PC-3 (cell line): ENCODE measurements at regions not wholly inside any gene's neighbourhood (a gene's known extent, or its start where the extent isn't known, plus 50 kb on each side); places are given as distances from the start of the nearest gene placed in this dataset.

Experiments
- ATAC-seq: fragments of 200-7000 bp; cut with Tn5 transposase; 2 replicates; pipeline ENCODE4 v1.9.1; 2020; ENCODE audit warnings: mild to moderate bottlenecking, moderate library complexity
- BruUV-seq: library from RNA; stranded (reverse); fragments of 400-500 nt; replicated peaks from 2 replicates; lab custom pipeline; 2021; lab: Mats Ljungman, UMichigan
- CTCF ChIA-PET: fragments of 300-600 bp; sonication (Branson Sonifier 250); formaldehyde crosslinking; loops from one replicate; lab custom pipeline; 2022; ENCODE audit warnings: antibody characterized with exemption; lab: Charles Lee
- POLR2A ChIA-PET: fragments of 300-600 bp; sonication (Branson Sonifier 250); formaldehyde crosslinking; loops from one replicate; lab custom pipeline; 2022; ENCODE audit warnings: antibody characterized with exemption; ENCODE audit not compliant: unreplicated experiment; lab: Charles Lee
- DNase-seq: peaks from one replicate; pipeline ENCODE4 v3.0.0-alpha.2; 2015
- H2AFZ ChIP-seq: fragments of 300-600 bp; sonication (generic); 2 replicates; pipeline ENCODE4 v1.6.0; 2016; ENCODE audit warnings: antibody characterized with exemption, low read length
- H3F3A ChIP-seq: fragments of 300-600 bp; sonication (generic); one replicate; pipeline ENCODE4 v1.6.0; 2017; ENCODE audit warnings: antibody characterized with exemption, low read length, control low read depth, mild to moderate bottlenecking; ENCODE audit not compliant: unreplicated experiment
- H3K27ac ChIP-seq: fragments of 300-600 bp; sonication (generic); 2 replicates; pipeline ENCODE4 v1.5.1; 2016; ENCODE audit warnings: mild to moderate bottlenecking, low read length
- H3K27me3 ChIP-seq: fragments of 300-600 bp; sonication (generic); 2 replicates; pipeline ENCODE4 v1.6.1; 2016; ENCODE audit warnings: low read length, mixed read lengths
- H3K36me3 ChIP-seq: fragments of 300-600 bp; sonication (generic); 2 replicates; pipeline ENCODE4 v1.6.1; 2016; ENCODE audit warnings: low read depth, mixed run types, low read length, mixed read lengths
- H3K4me1 ChIP-seq: fragments of 300-600 bp; sonication (generic); 2 replicates; pipeline ENCODE4 v1.5.1; 2016; ENCODE audit warnings: low read length; ENCODE audit not compliant: insufficient read depth
- H3K4me2 ChIP-seq: fragments of 300-600 bp; sonication (generic); 2 replicates; pipeline ENCODE4 v1.6.0; 2016; ENCODE audit warnings: low read length
- H3K4me3 ChIP-seq: fragments of 300-600 bp; sonication (generic); 2 replicates; pipeline ENCODE4 v1.5.1; 2016; ENCODE audit warnings: mild to moderate bottlenecking, low read length, mixed read lengths
- H3K79me2 ChIP-seq: fragments of 300-600 bp; sonication (generic); 2 replicates; pipeline ENCODE4 v1.6.1; 2017; ENCODE audit warnings: low read length, mixed read lengths
- H3K9ac ChIP-seq: fragments of 300-600 bp; sonication (generic); 2 replicates; pipeline ENCODE4 v1.6.0; 2016; ENCODE audit warnings: mild to moderate bottlenecking, low read length
- H3K9me2 ChIP-seq: fragments of 300-600 bp; sonication (generic); replicated peaks from 2 replicates; pipeline ENCODE4 v1.6.1; 2016; ENCODE audit warnings: mixed run types, low read length, mixed read lengths
- H3K9me3 ChIP-seq: fragments of 300-600 bp; sonication (generic); 2 replicates; pipeline ENCODE4 v1.6.1; 2016; ENCODE audit warnings: low read length, mixed read lengths
- H4K20me1 ChIP-seq: fragments of 300-600 bp; sonication (generic); 2 replicates; pipeline ENCODE4 v1.6.1; 2016; ENCODE audit warnings: low read length, mixed read lengths
- EZH2 ChIP-seq: fragments of 300-600 bp; sonication (generic); IDR thresholded peaks from one replicate; pipeline ENCODE4 v1.6.1; 2017; ENCODE audit warnings: antibody characterized with exemption, mild to moderate bottlenecking, low read length; ENCODE audit not compliant: unreplicated experiment
- EZH2phosphoT487 ChIP-seq: fragments of 300-600 bp; sonication (generic); IDR thresholded peaks from 2 replicates; pipeline ENCODE4 v1.6.1; 2018; ENCODE audit warnings: mild to moderate bottlenecking, antibody characterized with exemption, low read length, borderline replicate concordance
- intact Hi-C: fragments of 100-400 bp; cut with micrococcal nuclease; formaldehyde crosslinking; loops from 2 replicates; pipeline ENCODE4 v1.9.0; 2023
- TF ChIP-seq, protein P1 (sequence below): fragments of 300-600 bp; sonication (generic); conservative IDR thresholded peaks from 2 replicates; pipeline ENCODE4 v1.5.1; 2017; ENCODE audit warnings: antibody characterized with exemption, low read depth, mild to moderate bottlenecking, low read length

DNA sequence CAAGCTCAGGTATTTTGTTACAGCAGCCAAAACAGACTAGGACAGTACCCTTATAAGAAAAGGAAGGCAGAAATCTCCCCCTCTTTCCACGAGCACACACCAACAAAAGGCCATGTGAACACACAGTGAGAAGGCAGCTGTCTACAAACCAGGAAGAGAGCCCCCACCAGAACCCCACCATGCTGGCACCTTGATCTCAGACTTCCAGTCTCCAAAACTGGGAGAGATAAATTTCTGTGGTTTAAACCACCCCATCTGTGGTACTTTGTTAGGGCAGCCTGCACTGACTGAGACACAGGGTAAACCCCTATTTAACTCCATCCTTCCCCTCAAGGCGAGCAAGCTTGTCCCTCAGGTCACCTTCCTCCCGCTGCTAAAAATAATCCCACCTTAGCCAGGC, 475.8 kb upstream of the JARID2 start:
- Histone ChIP-seq H3K9me3 (no peaks in the 10 kb centered on the region), H3K4me2 (no peak overlapping the region), H3K27ac (no peak overlapping the region), H3K36me3 (no peaks in the 10 kb centered on the region), H4K20me1 (no peaks in the 10 kb centered on the region), H3K27me3 (no peaks in the 10 kb centered on the region), H3K9ac (no peak overlapping the region), H3K4me3 (no peak overlapping the region), H2AFZ (no peak overlapping the region), H3K9me2 (no peaks in the 10 kb centered on the region), H3F3A (no peaks in the 10 kb centered on the region), H3K79me2 (no peaks in the 10 kb centered on the region), H3K4me1 (peaks cover 10% of the 10 kb centered on the region; the same call in 1 of the 2 replicates)
- no peak for DNase-seq
- BruUV-seq, result no TSS peak
- intact Hi-C loops, result no loop called here
- ChIA-PET CTCF (no interaction called here), POLR2A (no interaction called here)
- TF ChIP-seq EZH2 (no peak), EZH2phosphoT487 (no peak)
- TF ChIP-seq, protein P1, sequence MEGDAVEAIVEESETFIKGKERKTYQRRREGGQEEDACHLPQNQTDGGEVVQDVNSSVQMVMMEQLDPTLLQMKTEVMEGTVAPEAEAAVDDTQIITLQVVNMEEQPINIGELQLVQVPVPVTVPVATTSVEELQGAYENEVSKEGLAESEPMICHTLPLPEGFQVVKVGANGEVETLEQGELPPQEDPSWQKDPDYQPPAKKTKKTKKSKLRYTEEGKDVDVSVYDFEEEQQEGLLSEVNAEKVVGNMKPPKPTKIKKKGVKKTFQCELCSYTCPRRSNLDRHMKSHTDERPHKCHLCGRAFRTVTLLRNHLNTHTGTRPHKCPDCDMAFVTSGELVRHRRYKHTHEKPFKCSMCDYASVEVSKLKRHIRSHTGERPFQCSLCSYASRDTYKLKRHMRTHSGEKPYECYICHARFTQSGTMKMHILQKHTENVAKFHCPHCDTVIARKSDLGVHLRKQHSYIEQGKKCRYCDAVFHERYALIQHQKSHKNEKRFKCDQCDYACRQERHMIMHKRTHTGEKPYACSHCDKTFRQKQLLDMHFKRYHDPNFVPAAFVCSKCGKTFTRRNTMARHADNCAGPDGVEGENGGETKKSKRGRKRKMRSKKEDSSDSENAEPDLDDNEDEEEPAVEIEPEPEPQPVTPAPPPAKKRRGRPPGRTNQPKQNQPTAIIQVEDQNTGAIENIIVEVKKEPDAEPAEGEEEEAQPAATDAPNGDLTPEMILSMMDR, result no peak
- no peak for ATAC-seq

DNA sequence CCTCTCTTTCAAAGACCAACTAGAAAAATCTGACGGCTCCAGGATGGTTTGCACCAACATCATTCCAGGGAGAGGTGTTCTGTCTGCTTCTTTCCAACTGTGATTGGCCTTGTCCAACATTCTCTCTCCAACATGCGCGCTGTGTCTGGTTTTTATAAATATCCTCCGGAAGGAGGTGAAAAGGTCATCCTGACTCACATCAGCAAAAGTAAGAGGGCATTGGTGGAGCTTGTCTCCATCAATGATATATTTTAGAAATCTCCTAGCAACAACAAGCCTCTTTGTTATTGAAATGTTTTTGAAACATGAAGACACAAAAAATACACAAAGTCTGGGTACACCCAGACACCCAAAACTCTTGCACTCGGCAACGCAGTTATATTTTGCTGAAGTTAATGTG, 475.3 kb upstream of the JARID2 start:
- Histone ChIP-seq H3K9me2 (no peaks in the 10 kb centered on the region), H3K36me3 (no peaks in the 10 kb centered on the region), H3K4me3 (no peak overlapping the region), H3F3A (no peaks in the 10 kb centered on the region), H3K27ac (no peak overlapping the region), H3K27me3 (no peaks in the 10 kb centered on the region), H2AFZ (no peak overlapping the region), H3K4me2 (no peak overlapping the region), H4K20me1 (no peaks in the 10 kb centered on the region), H3K4me1 (peaks cover 5% of the 10 kb centered on the region; the same call in 1 of the 2 replicates), H3K79me2 (no peaks in the 10 kb centered on the region), H3K9ac (no peak overlapping the region), H3K9me3 (no peaks in the 10 kb centered on the region)
- intact Hi-C loops, result no loop called here
- ChIA-PET CTCF (no interaction called here), POLR2A (no interaction called here)
- no peak for ATAC-seq
- no peak for DNase-seq
- BruUV-seq, result no TSS peak
- TF ChIP-seq EZH2phosphoT487 (no peak), EZH2 (no peak)
- TF ChIP-seq, protein P1, result no peak

DNA sequence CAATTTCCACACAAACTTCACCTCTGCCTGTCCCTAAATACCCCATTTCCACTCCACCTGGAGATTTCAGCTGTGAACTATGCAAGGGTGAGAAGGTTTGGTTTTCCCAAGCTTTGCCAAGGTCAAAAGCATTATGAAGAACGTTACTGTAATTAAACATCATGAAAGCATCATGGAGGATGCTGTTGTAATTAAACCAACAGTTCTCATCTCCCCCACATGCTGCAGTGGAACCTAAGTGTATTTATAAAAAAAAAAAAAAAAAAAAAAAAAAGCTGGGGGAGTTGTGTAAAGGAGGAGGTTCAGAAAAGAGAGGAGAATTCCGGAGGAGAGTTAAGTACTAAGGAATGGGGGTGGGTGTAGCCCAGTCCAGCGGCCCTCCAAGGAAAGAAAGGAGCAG, 474.9 kb upstream of the JARID2 start:
- ATAC-seq, result no peak
- no TSS peak for BruUV-seq
- POLR2A ChIA-PET, result no interaction called here

More for the DNA sequence above, 474.9 kb upstream of the JARID2 start:
- no peak overlapping the region for H3K27ac ChIP-seq
- H3K9me3 ChIP-seq, result no peaks in the 10 kb centered on the region
- TF ChIP-seq, protein P1, result no peak
- TF ChIP-seq EZH2phosphoT487, result no peak
- TF ChIP-seq EZH2, result no peak
- no peaks in the 10 kb centered on the region for H3F3A ChIP-seq
- H2AFZ ChIP-seq, result no peak overlapping the region
- H4K20me1 ChIP-seq, result no peaks in the 10 kb centered on the region
- H3K36me3 ChIP-seq, result no peaks in the 10 kb centered on the region
- no peaks in the 10 kb centered on the region for H3K27me3 ChIP-seq
- 0 out of 2 replicates have a peak, but pooled peaks cover under 1% of the 10 kb centered on the region for H3K4me1 ChIP-seq
- intact Hi-C loops, result no loop called here
- no peak overlapping the region for H3K4me2 ChIP-seq
- no peak for DNase-seq
- H3K79me2 ChIP-seq, result no peaks in the 10 kb centered on the region
- no peak overlapping the region for H3K9ac ChIP-seq
- no peak overlapping the region for H3K4me3 ChIP-seq
- H3K9me2 ChIP-seq, result no peaks in the 10 kb centered on the region
- CTCF ChIA-PET, result no interaction called here
